Gastroesophageal sphincter (tissue), 4 donors: ENCODE measurements at regions not wholly inside any gene's neighbourhood (a gene's known extent, or its start where the extent isn't known, plus 50 kb on each side); places are given as distances from the start of the nearest gene placed in this dataset.

ENCODE experiments used
- ATAC-seq: fragments of 150-250 bp; one replicate; pipeline ENCODE4 v1.9.1; 2016; ENCODE audit warnings: mild to moderate bottlenecking, moderate library complexity
- H3K27ac ChIP-seq, 4 donors: fragments of 200-600 bp; sonication (generic) in 3 of 4; 1 replicate in 3 of 4; 2 replicates in 1 of 4; pipeline ENCODE4 v1.5.1; 2016 to 2019
- H3K27me3 ChIP-seq: fragments of 200-600 bp; sonication (generic); one replicate; pipeline ENCODE4 v1.5.1; 2019
- H3K36me3 ChIP-seq, 2 donors: fragments of 200-600 bp; sonication (generic); one replicate each; pipeline ENCODE4 v1.5.1; 2019; ENCODE audit warnings: control low read depth in 1 of 2
- H3K4me1 ChIP-seq, 3 donors: fragments of 200-600 bp; sonication (generic); 1 replicate in 2 of 3; 2 replicates in 1 of 3; pipeline ENCODE4 v1.5.1; 2016 to 2019; ENCODE audit warnings: control low read depth in 2 of 3
- H3K4me3 ChIP-seq, 2 donors: fragments of 200-600 bp; sonication (generic); one replicate each; pipeline ENCODE4 v1.5.1; 2019; ENCODE audit warnings: mild to moderate bottlenecking in 1 of 2, moderate library complexity in 1 of 2
- H3K9me3 ChIP-seq, 3 donors: fragments of 200-600 bp; sonication (generic); one replicate each; pipeline ENCODE4 v1.5.1; 2017 to 2019; ENCODE audit warnings: control low read depth in 2 of 3
- EP300 ChIP-seq: sonication (generic); formaldehyde crosslinking; IDR thresholded peaks from one replicate; pipeline ENCODE4 v1.6.1; 2017; ENCODE audit warnings: antibody characterized with exemption, mild to moderate bottlenecking
- POLR2A ChIP-seq, 2 donors: fragments of 450-650 bp; IDR thresholded peaks; one replicate each; pipeline ENCODE4 v1.6.1; 2017; ENCODE audit warnings: antibody characterized with exemption in 2 of 2, mild to moderate bottlenecking in 2 of 2, moderate library complexity in 1 of 2
- POLR2AphosphoS5 ChIP-seq: sonication (generic); formaldehyde crosslinking; IDR thresholded peaks from one replicate; pipeline ENCODE4 v1.6.1; 2017; ENCODE audit warnings: antibody characterized with exemption
- WGBS, 2 donors: methylation state at CpG; one replicate each; pipeline ENCODE4 v1.1.5; 2018; ENCODE audit warnings: low coverage in 1 of 2; 5-methylcytosine and 5-hydroxymethylcytosine counted together
- TF ChIP-seq, protein P1 (sequence below), 4 experiments: fragments of 200-600 bp in 2 of 4; fragments of 450-650 bp in 2 of 4; sonication (generic) in 1 of 4; IDR thresholded peaks; one replicate each; pipeline ENCODE4 v1.5.1; 2017 to 2019; ENCODE audit warnings: antibody characterized with exemption in 4 of 4, mild to moderate bottlenecking in 2 of 4, moderate library complexity in 2 of 4

DNA sequence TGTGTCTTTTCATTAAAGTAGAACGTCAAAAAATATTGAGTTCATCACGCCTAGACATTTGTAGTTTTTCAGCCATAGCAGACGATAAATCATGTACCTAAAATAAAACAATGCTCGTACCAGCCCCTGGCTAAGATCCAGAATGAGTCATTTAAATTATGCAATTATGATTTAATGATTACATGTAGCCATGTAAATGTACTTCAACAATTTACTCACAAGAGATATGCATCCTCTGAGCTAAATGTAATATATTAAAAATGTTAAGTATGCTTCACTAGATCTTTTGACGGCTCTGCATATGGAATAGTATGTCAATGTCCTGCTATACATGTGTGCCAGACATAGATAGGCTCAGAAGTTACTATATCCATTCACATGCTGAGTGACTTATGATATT, 1077.8 kb downstream of the ARAP2 start:
- ATAC-seq = no peak
- no peaks in the 10 kb centered on the region for H3K27me3 ChIP-seq
- no peaks in the 10 kb centered on the region for H3K9me3 ChIP-seq
- no peak for TF ChIP-seq POLR2A (IDR thresholded peaks at IDR 0.05)
- TF ChIP-seq POLR2AphosphoS5 = no peak
- no peak for TF ChIP-seq EP300
- TF ChIP-seq, protein P1, sequence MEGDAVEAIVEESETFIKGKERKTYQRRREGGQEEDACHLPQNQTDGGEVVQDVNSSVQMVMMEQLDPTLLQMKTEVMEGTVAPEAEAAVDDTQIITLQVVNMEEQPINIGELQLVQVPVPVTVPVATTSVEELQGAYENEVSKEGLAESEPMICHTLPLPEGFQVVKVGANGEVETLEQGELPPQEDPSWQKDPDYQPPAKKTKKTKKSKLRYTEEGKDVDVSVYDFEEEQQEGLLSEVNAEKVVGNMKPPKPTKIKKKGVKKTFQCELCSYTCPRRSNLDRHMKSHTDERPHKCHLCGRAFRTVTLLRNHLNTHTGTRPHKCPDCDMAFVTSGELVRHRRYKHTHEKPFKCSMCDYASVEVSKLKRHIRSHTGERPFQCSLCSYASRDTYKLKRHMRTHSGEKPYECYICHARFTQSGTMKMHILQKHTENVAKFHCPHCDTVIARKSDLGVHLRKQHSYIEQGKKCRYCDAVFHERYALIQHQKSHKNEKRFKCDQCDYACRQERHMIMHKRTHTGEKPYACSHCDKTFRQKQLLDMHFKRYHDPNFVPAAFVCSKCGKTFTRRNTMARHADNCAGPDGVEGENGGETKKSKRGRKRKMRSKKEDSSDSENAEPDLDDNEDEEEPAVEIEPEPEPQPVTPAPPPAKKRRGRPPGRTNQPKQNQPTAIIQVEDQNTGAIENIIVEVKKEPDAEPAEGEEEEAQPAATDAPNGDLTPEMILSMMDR (IDR thresholded peaks at IDR 0.05) = no peak
- no peaks in the 10 kb centered on the region for H3K4me1 ChIP-seq
- no peaks in the 10 kb centered on the region for H3K36me3 ChIP-seq
- 64 to 72% methylated on average over 5 of the region's 5 CpGs for WGBS, 2 donors
- H3K27ac ChIP-seq = no peak overlapping the region
- no peak overlapping the region for H3K4me3 ChIP-seq

DNA sequence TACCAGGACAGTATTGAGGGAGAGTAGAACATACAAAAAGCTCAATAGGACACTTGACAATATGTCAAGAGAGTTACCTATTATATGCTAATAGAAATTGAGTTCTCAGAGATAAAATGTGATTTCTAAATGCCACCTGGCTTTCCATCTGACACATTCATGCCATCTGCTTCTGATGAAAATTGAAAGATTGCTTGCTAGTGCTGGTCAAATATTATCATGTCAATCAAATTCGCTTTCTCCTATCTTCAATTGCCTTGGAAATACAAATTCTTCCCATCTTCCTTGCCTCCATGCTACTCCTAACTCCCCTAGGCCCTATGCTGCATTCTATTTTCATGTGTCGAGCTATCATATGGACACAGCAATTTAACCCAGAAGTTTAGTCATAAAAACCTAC, 1076.9 kb downstream of the ARAP2 start:
- TF ChIP-seq EP300 = no peak
- TF ChIP-seq, protein P1 (IDR thresholded peaks at IDR 0.05) = no peak
- TF ChIP-seq POLR2AphosphoS5 = no peak
- TF ChIP-seq POLR2A (IDR thresholded peaks at IDR 0.05) = no peak
- ATAC-seq = no peak
- Histone ChIP-seq H3K27ac (no peak overlapping the region), H3K27me3 (no peaks in the 10 kb centered on the region), H3K9me3 (no peaks in the 10 kb centered on the region), H3K4me3 (no peak overlapping the region), H3K36me3 (no peaks in the 10 kb centered on the region), H3K4me1 (no peaks in the 10 kb centered on the region)
- WGBS, 2 donors = 64 to 68% methylated on average over 2 of the region's 2 CpGs

DNA sequence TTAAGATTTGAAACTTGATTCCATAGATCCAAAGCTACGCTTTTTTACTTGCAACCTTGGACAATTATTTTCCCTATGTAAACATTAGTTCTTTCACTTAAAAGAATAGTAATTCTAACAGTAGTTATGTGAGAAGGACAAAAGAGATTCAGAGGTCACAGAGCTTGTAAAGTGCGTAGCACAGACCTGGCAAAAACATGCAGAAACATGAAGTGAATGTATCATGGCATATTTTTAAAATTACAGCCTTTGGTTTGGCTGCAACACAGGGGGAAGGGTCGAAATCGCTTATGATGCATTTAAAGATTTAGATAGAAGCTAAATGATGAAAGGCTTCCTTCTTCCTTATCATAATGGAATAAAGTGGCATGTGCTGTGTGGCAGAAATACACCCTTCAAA, 1068.8 kb downstream of the ARAP2 start:
- 47 to 72% methylated on average over 4 of the region's 4 CpGs for WGBS, 2 donors
- no peaks in the 10 kb centered on the region for H3K27me3 ChIP-seq
- H3K4me3 ChIP-seq = no peak overlapping the region
- no peak for ATAC-seq
- H3K36me3 ChIP-seq = no peaks in the 10 kb centered on the region
- H3K9me3 ChIP-seq = no peaks in the 10 kb centered on the region
- no peaks in the 10 kb centered on the region for H3K4me1 ChIP-seq
- TF ChIP-seq, protein P1 (IDR thresholded peaks at IDR 0.05) = no peak
- no peak for TF ChIP-seq EP300
- no peak for TF ChIP-seq POLR2AphosphoS5
- no peak for TF ChIP-seq POLR2A (IDR thresholded peaks at IDR 0.05)
- no peak overlapping the region for H3K27ac ChIP-seq

DNA sequence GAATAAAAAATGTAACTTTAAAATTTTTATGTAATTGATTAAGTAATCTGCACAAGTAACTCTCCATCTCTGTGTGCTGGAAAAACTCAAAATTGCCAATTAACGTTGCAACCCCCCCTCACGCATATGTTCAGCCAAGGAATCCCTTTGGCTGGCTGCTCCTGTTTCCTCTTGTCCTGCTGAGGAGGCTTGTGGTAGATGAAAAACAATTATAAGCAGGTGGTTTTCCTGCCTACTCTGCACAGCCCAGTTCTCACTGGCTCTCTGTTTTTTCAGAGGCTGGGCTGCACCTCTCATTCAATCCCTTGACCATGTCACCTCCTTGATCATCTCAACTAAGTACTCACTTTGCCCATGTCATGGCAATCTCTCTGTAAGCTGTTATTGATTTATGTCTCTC, 1068.4 kb downstream of the ARAP2 start:
- Histone ChIP-seq H3K9me3 (no peaks in the 10 kb centered on the region), H3K27ac (no peak overlapping the region), H3K4me1 (no peaks in the 10 kb centered on the region), H3K27me3 (no peaks in the 10 kb centered on the region), H3K36me3 (no peaks in the 10 kb centered on the region), H3K4me3 (no peak overlapping the region)
- 17 to 47% methylated on average over 2 of the region's 2 CpGs for WGBS, 2 donors
- no peak for ATAC-seq
- TF ChIP-seq, protein P1 (IDR thresholded peaks at IDR 0.05) = no peak
- TF ChIP-seq POLR2A (IDR thresholded peaks at IDR 0.05) (no peak), POLR2AphosphoS5 (no peak), EP300 (no peak)

DNA sequence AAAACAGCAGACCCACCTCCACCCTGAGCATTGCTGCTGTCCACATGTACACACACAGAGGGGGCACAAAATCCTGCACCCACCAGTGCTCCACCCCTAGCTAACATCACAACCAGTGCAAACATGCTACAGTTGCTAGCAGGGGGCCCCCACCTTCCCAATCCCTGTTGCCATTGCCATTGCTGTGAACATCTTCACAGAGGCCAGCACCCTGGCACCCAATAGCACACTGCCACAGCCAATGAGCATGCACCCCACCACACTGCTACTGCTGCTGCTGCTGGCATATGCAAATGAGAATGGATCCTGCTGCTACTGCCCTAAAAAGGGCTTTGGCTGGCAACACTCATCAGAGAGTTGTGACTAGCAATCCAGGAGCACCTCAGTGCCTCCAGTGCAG, 1061.9 kb downstream of the ARAP2 start:
- Histone ChIP-seq H3K9me3 (no peaks in the 10 kb centered on the region), H3K4me1 (no peaks in the 10 kb centered on the region), H3K4me3 (no peak overlapping the region), H3K27ac (no peak overlapping the region), H3K36me3 (no peaks in the 10 kb centered on the region), H3K27me3 (no peaks in the 10 kb centered on the region)
- no peak for ATAC-seq
- no peak for TF ChIP-seq POLR2A (IDR thresholded peaks at IDR 0.05)
- TF ChIP-seq, protein P1 (IDR thresholded peaks at IDR 0.05) = no peak
